ENCODE measurements at regions not wholly inside any gene's neighbourhood (a gene's known extent, or its start where the extent isn't known, plus 50 kb on each side); places are given as distances from the start of the nearest gene placed in this dataset.

DNA sequence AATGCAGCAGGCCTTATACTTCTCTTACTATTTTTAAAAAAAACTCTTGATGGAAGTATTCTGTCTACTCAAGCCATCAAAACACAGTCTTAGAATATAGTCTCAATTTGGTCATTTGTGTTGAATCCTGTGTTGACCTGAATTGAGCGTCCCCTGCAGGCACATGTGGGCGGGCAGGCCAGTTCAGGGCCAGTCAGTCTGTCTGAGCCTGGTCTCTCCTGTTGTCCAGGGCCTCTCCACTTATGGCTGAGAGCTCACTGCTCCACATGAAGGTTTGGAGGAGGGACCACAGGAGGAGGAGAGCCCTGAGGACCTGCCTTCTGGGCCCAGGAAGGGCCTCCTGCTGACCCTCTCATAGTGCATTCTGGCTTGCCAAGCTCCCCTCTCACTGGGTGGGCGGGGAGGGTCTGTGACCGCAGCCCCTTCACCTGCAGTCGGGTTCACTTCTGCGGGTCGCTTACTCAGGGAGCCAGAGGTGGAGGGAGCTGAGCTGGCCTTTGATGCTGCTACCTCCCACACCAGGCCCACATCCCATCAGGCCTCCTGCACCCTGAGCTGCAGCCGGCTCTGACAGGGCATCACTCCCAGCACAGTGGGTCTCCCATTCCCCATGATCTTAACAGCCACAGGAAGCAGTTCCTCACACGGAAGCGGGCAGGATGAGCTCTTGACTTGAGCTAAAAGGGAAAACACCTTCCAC lies 178.2 kb upstream of the S1PR3 start:
- peaks cover 0 to 5% (median 0%) of the 10 kb centered on the region in 4 experiments; a peak in 4 of 7 replicates for H3K4me1 ChIP-seq (replicated peaks in 1 of 4; ENCODE audit: control insufficient read depth in 3 of 4, insufficient read depth in 4 of 4, low read length in 3 of 4)
- H4K8ac ChIP-seq (ENCODE audit: extremely low read depth, insufficient read depth, low read length) = no peak overlapping the region
- H3K9ac ChIP-seq (replicated peaks in 1 of 4; ENCODE audit: extremely low read depth in 1 of 4, low read depth in 3 of 4, low read length in 3 of 4) = no peak overlapping the region
- H3K27ac ChIP-seq (ENCODE audit: low read depth, low read length) = no peak overlapping the region
- ChIA-PET CTCF (ENCODE audit: partially characterized antibody) (interaction anchor here (0.6 to 1.6 kb wide), 7 partner anchors 10 to 424 kb away, joined by 3 to 4 read pairs (median 4); no protein-coding TSS in a partner anchor), POLR2A (ENCODE audit: partially characterized antibody) (no interaction called here)
- H2AFZ ChIP-seq (ENCODE audit: low read length) = peak overlapping the region; percentile 4; the same call in 1 of the 2 replicates
- peak in 1 of 2 experiments; percentile 44 for DNase-seq (ENCODE audit: low read depth in 1 of 2, low spot score in 2 of 2)
- FAIRE-seq = no peak
- H3K79me1 ChIP-seq (ENCODE audit: low read depth, low read length) = no peaks in the 10 kb centered on the region
- H3K56ac ChIP-seq (replicated peaks; ENCODE audit: insufficient read length, low read depth, low read length) = no peak overlapping the region
- no peak overlapping the region for H2AK5ac ChIP-seq (ENCODE audit: low read depth, low read length)
- no peaks in the 10 kb centered on the region for H3K27me3 ChIP-seq (replicated peaks in 1 of 4; ENCODE audit: control insufficient read depth in 3 of 4, extremely low read depth in 1 of 4, insufficient read depth in 3 of 4, low read length in 3 of 4)
- H2BK20ac ChIP-seq (ENCODE audit: low read length) = no peak overlapping the region
- TF ChIP-seq SIX5 (IDR thresholded peaks at IDR 0.05; ENCODE audit: low read depth, low read length) = no peak
- TF ChIP-seq, protein P1, sequence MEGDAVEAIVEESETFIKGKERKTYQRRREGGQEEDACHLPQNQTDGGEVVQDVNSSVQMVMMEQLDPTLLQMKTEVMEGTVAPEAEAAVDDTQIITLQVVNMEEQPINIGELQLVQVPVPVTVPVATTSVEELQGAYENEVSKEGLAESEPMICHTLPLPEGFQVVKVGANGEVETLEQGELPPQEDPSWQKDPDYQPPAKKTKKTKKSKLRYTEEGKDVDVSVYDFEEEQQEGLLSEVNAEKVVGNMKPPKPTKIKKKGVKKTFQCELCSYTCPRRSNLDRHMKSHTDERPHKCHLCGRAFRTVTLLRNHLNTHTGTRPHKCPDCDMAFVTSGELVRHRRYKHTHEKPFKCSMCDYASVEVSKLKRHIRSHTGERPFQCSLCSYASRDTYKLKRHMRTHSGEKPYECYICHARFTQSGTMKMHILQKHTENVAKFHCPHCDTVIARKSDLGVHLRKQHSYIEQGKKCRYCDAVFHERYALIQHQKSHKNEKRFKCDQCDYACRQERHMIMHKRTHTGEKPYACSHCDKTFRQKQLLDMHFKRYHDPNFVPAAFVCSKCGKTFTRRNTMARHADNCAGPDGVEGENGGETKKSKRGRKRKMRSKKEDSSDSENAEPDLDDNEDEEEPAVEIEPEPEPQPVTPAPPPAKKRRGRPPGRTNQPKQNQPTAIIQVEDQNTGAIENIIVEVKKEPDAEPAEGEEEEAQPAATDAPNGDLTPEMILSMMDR (IDR thresholded peaks at IDR 0.05; ENCODE audit: control extremely low read depth in 1 of 3, insufficient read depth in 1 of 3, low read depth in 1 of 3, low read length in 3 of 3) = peak in 2 of 3 experiments; percentile 37 to 46; a peak in 2 of 4 replicates
- no peak for TF ChIP-seq EZH2 (IDR thresholded peaks at IDR 0.05; ENCODE audit: low read depth, low read length, severe bottlenecking)
- peak in 1 of 2 experiments; percentile 29; a peak in 1 of 4 replicates for TF ChIP-seq RAD21 (IDR thresholded peaks at IDR 0.05 in 1 of 2, conservative IDR thresholded peaks at IDR 0.05 in 1 of 2; ENCODE audit: low read depth in 2 of 2, low read length in 2 of 2)
- no peak for TF ChIP-seq GABPA (IDR thresholded peaks at IDR 0.05; ENCODE audit: borderline replicate concordance, insufficient read depth, low read length)
- no peak for TF ChIP-seq NANOG (IDR thresholded peaks at IDR 0.05; ENCODE audit: insufficient read depth, low read depth, low read length, poor library complexity, severe bottlenecking)
- TF ChIP-seq, protein P2, sequence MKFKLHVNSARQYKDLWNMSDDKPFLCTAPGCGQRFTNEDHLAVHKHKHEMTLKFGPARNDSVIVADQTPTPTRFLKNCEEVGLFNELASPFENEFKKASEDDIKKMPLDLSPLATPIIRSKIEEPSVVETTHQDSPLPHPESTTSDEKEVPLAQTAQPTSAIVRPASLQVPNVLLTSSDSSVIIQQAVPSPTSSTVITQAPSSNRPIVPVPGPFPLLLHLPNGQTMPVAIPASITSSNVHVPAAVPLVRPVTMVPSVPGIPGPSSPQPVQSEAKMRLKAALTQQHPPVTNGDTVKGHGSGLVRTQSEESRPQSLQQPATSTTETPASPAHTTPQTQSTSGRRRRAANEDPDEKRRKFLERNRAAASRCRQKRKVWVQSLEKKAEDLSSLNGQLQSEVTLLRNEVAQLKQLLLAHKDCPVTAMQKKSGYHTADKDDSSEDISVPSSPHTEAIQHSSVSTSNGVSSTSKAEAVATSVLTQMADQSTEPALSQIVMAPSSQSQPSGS (IDR thresholded peaks at IDR 0.05; ENCODE audit: low read length) = no peak
- H2BK15ac ChIP-seq (ENCODE audit: low read length) = no peak overlapping the region
- no peak overlapping the region for H2BK5ac ChIP-seq (ENCODE audit: low read depth, low read length)
- no peaks in the 10 kb centered on the region for H3K9me3 ChIP-seq (ENCODE audit: insufficient read depth in 2 of 2, low read depth in 1 of 2, low read length in 1 of 2)
- peaks cover 1% of the 10 kb centered on the region; the same call in 1 of the 2 replicates for H3K23me2 ChIP-seq (ENCODE audit: low read depth, low read length)
- no peak overlapping the region for H3K23ac ChIP-seq (ENCODE audit: insufficient read length)
- H3K14ac ChIP-seq (ENCODE audit: insufficient read length) = no peak overlapping the region
- H3K4ac ChIP-seq (replicated peaks; ENCODE audit: insufficient read length, low read depth, low read length) = no peak overlapping the region
- H2BK12ac ChIP-seq (ENCODE audit: low read depth, low read length) = no peak overlapping the region
- no peaks in the 10 kb centered on the region for H3K79me2 ChIP-seq (ENCODE audit: control insufficient read depth in 1 of 2, insufficient read depth in 2 of 2, low read length in 2 of 2)
- no peak overlapping the region for H3K4me2 ChIP-seq (ENCODE audit: insufficient read depth in 1 of 2, low read depth in 2 of 2, low read length in 2 of 2)
- no peaks in the 10 kb centered on the region for H3K36me3 ChIP-seq (ENCODE audit: control insufficient read depth in 2 of 4, insufficient read depth in 4 of 4, low read length in 3 of 4)
- H2BK120ac ChIP-seq (replicated peaks; ENCODE audit: low read depth, low read length) = no peak overlapping the region
- WGBS, 2 experiments (ENCODE audit: extremely low coverage in 1 of 2, insufficient coverage in 1 of 2, insufficient read length in 1 of 2, insufficient replicate concordance in 2 of 2, low coverage in 1 of 2, low lambda C conversion rate in 2 of 2, missing lambda C conversion rate in 1 of 2) = 65% methylated on average over 5 of the region's 10 CpGs; no CpG with 5 or more reads in 1 of the 2 experiments
- H4K20me1 ChIP-seq (replicated peaks in 1 of 2; ENCODE audit: control insufficient read depth in 1 of 2, insufficient read depth in 2 of 2, low read length in 2 of 2) = no peaks in the 10 kb centered on the region
- H4K5ac ChIP-seq (ENCODE audit: insufficient read length, low read depth, low read length) = no peak overlapping the region
- H3K4me3 ChIP-seq (ENCODE audit: extremely low read depth in 1 of 4, insufficient read depth in 2 of 4, low read depth in 3 of 4, low read length in 4 of 4) = no peak overlapping the region
- H3K18ac ChIP-seq (ENCODE audit: extremely low read depth, low read length) = no peak overlapping the region
- no peak overlapping the region for H4K91ac ChIP-seq (replicated peaks; ENCODE audit: insufficient read length, low read length)

All from H1 (cell line).